VCaP (cell line): ENCODE measurements at regions not wholly inside any gene's neighbourhood (a gene's known extent, or its start where the extent isn't known, plus 50 kb on each side); places are given as distances from the start of the nearest gene placed in this dataset.

Source experiments
- H3K27ac ChIP-seq: fragments of 450-650 bp; 2 replicates; pipeline ENCODE4 v1.5.1; 2017
- TF ChIP-seq, protein P1 (sequence below): fragments of 450-650 bp; conservative IDR thresholded peaks from 2 replicates; pipeline ENCODE4 v1.5.1; 2017; ENCODE audit warnings: mild to moderate bottlenecking, moderate library complexity

DNA sequence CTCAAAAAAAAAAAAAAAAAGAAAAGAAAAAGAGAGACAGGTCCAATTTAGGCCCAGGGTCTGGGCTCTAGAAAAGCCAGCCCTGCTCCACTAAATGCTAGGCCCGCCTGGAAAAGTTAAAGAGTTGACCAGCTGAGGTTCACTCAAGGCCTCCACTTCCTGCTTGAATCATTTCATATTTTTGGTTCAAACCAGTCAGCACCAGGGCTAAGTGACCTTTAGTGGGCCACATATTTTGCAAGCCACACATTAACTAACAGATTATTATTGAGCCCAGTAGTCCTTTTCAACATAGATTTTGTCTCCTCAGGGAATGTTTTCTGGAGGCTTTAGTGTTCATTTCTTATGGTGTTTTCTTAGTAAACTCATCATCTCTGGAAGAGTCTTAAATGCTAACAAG lies 156.6 kb downstream of the TLR4 start:
- TF ChIP-seq, protein P1, sequence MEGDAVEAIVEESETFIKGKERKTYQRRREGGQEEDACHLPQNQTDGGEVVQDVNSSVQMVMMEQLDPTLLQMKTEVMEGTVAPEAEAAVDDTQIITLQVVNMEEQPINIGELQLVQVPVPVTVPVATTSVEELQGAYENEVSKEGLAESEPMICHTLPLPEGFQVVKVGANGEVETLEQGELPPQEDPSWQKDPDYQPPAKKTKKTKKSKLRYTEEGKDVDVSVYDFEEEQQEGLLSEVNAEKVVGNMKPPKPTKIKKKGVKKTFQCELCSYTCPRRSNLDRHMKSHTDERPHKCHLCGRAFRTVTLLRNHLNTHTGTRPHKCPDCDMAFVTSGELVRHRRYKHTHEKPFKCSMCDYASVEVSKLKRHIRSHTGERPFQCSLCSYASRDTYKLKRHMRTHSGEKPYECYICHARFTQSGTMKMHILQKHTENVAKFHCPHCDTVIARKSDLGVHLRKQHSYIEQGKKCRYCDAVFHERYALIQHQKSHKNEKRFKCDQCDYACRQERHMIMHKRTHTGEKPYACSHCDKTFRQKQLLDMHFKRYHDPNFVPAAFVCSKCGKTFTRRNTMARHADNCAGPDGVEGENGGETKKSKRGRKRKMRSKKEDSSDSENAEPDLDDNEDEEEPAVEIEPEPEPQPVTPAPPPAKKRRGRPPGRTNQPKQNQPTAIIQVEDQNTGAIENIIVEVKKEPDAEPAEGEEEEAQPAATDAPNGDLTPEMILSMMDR = no peak
- H3K27ac ChIP-seq = no peak overlapping the region

DNA sequence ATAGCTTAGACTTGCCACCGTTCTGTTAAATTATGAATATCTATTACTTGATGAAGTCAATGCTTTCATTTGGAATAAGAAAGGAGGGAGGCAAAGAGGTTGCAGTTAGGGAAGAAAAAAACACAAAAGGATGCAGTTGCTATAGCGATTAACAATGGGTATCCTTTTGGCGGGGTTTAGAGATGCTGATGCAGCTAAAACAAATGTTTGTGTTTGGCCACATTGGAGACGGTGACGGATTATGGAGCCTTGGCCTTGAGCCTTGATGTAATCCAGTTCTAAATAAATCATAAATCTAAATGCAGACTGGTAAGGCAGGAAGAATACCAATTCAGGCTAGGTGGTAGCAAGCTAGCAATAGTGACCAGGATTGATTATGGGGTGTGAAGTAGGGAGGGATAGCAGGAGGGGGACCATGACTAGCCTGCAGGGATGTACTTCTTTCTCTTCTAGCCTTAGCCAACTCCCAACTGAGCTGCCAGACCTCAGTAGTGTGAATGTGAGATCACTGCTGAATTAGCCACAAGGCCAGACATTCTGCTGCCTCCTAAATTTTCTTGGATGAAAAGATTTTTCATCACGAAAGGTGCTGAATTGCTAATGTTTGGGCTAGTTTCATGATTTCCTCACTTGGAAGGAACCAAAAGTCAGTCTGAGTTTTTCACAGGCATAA lies 160.3 kb downstream of the TLR4 start:
- H3K27ac ChIP-seq = no peak overlapping the region

DNA sequence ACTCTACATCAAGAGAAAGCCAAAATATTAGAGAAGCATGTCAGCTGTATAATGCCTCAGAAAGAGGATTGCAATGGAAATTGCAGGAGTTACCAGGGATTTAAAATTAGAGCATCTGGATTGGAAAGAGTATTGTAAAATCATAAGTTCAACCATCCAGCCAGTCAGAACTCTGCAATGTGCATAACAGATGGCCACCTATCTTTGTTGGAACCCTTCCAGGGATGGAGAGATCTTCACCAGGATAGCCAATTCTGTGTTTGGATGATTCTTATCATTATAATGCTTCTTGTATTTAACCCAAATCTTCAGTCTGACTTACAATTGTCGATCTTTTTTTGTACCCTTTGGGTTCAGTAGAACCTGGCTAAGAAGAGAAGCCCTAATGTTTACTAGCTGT lies 164.4 kb downstream of the TLR4 start:
- TF ChIP-seq, protein P1 = no peak
- no peak overlapping the region for H3K27ac ChIP-seq

More for the DNA sequence above, 160.3 kb downstream of the TLR4 start:
- TF ChIP-seq, protein P1 = no peak

DNA sequence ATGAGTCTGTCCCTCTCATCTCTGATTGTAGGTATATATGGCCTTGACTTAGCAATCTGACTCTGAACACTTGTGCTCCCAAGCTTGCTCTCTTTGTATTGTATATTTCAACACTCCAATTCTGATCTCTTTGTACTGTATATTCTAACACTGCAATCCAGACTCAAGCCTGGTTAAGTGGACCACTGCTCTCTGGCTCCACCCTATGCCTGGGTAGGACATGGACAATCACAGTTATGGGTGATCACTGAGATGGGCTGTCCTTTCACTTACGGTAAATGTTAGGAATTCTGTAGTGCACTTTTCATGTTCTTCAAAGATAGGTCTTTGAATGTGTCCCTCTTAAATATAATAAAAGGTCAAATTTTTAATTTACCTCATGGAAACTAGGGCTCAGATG lies 165.1 kb downstream of the TLR4 start:
- no peak overlapping the region for H3K27ac ChIP-seq
- TF ChIP-seq, protein P1 = no peak

DNA sequence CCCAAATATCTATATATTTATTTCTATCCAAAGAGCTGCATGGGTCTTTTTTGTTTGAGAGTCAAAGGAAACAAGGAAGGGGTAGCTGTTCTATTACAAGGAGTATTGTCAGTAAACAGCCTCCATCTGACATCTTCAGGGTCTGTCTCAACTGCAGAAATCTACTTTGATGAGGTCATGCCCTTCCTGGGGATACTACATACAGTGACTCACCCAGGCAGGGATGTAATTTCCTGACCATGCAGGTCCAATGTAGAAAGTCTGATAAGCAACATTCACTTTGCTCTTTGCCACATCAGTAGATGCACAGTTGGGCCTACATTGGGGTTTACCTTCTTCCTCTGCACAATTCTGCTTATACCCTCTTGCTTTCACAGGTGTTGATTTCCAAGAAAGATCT lies 165.5 kb downstream of the TLR4 start:
- TF ChIP-seq, protein P1 = no peak

DNA sequence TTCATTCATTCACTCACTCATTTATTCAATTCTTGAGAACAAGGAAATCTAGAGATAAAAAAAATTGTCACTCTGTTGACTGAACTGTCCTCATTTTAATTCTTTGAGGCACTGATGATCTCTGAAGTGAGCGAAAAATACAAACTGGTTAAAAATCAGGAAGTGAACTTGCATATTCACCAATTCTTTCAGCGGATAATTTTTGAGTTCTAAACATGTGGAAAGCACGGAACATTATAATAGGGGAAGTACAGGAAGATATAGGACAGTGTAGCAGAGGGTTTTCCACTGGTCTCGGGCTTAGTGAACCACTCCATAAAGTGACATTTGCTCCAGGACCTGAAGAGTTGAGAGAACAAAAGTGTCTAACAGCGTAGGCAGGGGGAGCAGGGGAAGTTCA lies 169.5 kb downstream of the TLR4 start:
- no peak overlapping the region for H3K27ac ChIP-seq
- TF ChIP-seq, protein P1 = no peak

More for the DNA sequence above, 165.5 kb downstream of the TLR4 start:
- no peak overlapping the region for H3K27ac ChIP-seq

DNA sequence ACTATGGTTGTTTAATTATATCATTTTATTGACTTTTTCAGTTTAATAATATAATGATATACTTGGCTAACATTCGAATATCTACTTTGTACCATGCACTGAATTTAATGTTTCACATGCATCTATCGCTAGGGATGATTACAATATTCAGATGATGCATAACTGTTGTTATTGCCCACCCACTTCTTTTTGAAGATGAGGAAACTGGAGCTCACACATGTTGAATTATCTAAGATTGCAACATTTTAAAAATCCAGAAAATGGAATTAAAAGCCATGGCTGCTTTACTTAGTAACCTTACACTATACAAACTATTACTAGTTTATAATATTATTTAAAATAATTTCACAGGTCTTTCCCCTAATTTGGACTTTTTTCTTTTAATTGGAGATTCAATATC lies 171.7 kb downstream of the TLR4 start:
- no peak overlapping the region for H3K27ac ChIP-seq
- TF ChIP-seq, protein P1 = no peak
